GM12873 (cell line): ENCODE measurements at regions not wholly inside any gene's neighbourhood (a gene's known extent, or its start where the extent isn't known, plus 50 kb on each side); places are given as distances from the start of the nearest gene placed in this dataset.

ENCODE experiments used
- TF ChIP-seq, protein P1 (sequence below): IDR thresholded peaks from 2 replicates; pipeline ENCODE4 v1.5.1; 2012; ENCODE audit warnings: low read depth, mild to moderate bottlenecking, moderate library complexity, low read length, control low read depth; ENCODE audit not compliant: insufficient read depth; ENCODE audit errors: missing control alignments

DNA sequence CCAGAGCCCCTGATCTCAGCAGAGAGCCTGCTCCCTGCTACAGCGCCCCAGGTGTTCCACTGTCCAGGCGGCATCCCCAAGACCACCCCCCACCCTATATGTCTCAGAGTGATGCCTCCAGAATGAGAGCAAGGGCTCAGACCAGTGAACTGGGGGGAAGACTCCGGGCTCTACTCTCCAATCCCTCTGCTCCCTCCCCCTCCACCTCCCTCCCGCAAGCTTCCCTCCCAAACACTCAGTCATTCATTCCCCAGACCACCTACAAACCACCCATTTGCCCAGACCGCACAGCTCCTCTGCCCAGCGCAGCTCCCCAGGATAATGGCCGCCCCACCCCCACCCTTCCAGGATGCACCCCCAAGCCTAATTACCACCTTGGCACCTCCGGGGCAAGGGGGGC is 59.4 kb upstream of the TAC4 start:
- TF ChIP-seq, protein P1, sequence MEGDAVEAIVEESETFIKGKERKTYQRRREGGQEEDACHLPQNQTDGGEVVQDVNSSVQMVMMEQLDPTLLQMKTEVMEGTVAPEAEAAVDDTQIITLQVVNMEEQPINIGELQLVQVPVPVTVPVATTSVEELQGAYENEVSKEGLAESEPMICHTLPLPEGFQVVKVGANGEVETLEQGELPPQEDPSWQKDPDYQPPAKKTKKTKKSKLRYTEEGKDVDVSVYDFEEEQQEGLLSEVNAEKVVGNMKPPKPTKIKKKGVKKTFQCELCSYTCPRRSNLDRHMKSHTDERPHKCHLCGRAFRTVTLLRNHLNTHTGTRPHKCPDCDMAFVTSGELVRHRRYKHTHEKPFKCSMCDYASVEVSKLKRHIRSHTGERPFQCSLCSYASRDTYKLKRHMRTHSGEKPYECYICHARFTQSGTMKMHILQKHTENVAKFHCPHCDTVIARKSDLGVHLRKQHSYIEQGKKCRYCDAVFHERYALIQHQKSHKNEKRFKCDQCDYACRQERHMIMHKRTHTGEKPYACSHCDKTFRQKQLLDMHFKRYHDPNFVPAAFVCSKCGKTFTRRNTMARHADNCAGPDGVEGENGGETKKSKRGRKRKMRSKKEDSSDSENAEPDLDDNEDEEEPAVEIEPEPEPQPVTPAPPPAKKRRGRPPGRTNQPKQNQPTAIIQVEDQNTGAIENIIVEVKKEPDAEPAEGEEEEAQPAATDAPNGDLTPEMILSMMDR, result no peak

DNA sequence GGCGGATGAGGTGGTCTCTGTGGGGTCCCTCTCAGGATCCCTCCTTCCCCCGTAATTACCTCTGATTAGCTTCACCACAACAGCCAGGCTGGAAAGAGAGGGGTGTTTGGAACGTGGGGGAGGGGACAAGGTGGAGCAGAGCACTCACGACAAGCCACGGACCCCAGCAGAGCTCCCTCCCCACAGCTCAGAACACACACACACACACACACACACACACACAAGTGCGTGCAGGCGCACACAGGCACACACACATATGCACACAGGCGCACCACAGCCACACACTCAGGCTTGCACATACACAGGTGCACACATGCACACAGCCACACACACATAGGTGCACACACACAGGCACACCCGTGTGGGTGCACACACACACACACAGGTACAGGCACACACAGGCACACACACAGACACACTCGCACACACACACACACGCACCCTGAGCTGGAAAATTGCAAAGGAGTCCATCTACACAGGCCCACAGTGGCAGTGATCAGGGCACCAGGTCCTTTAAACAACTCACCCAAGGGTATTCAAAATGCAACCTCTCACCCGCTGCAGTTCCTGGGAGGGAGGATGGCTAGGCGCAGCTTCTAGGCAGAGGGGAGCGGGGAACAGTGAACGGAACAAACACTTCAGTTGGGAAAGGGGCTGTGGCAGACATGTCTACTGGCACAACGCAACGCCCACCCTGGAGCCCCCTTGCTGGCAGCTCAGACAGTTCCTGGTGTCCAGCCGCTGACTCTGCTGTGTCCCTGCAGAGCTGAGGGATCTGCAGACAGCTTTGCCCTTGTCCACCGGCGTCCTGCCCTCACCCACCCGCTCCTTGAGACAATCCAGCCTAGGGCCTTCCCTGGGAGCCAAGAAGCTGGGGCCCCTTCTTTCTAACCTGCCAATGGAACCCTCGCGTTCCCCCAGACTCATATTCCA is 59.9 kb upstream of the DLX4 start:
- TF ChIP-seq, protein P1, result no peak

DNA sequence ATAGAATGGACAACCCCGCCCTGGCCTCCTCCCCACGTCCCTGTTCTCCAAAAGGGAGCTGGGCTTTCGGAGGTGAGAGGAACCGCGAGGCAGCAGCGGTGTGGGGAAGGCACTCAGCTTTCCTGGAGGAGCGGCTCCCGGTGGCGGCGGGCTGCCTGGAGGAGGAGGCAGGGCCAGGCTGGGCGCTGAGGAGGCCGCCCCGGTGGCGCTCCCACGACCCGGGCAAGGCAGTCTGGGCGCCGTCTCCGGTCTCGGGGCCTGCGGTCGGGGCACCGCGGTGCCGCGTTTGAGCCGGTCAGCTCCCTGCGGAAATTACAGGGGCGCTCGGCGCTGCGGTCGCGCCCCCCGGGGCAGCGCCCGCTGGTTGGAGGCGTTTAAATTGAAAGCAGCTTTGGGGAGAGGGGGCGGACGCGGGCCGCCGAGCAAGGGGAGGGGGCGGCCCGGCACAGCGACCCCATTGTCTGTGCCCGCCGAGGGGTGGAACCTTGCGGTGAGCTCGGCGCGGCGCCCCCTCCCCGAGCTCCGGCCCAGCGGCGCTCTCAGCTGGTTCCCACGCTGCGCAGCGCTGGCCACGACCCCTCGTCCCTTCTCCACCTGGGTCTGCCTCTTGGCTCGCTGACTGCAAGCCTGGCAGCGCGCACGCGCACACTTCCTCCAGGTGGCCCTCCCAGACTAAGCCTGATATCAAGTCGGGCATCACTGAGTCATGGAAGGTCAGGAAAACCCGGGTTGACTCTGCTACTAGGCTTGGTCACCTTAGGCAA is 58.7 kb upstream of the DLX4 start:
- TF ChIP-seq, protein P1, result no peak

DNA sequence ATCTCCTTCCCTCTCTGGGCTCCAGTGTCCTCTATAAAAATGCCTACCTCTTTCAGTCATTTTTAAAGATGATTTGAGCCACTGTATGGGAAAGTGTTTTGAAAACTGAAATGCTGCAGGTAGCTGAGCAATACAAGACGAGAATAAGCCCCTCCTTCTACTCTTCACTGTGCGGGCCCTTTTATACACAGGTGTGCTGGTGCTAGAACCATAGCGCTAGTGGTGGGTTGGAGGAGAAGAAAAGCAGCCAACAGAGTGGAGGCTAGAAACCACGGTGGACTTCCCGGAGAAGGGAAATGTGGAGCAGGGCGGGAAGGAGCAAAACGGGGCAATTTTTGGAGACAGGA is 58.2 kb upstream of the DLX4 start:
- TF ChIP-seq, protein P1, result no peak

DNA sequence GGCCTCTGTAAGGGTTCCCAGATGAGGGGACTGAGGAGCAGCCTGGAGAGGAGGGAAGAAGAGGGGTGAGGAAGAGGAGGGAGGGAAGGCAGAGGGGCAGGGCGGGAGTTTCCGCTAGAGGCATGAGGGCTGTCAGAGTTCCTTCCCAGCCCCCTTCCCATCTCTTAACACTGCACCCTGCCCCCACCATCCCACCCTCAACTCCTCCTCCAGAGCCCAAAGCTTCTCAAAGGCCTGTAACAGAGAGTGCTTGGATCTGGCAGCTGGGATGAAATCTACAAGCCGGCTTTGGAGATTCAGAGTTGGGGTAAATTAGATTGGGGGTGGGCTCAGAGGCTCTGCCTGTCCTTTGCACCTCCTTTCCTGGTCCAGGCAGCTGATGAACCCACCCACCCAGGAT is 57.3 kb upstream of the DLX4 start:
- TF ChIP-seq, protein P1, result no peak

DNA sequence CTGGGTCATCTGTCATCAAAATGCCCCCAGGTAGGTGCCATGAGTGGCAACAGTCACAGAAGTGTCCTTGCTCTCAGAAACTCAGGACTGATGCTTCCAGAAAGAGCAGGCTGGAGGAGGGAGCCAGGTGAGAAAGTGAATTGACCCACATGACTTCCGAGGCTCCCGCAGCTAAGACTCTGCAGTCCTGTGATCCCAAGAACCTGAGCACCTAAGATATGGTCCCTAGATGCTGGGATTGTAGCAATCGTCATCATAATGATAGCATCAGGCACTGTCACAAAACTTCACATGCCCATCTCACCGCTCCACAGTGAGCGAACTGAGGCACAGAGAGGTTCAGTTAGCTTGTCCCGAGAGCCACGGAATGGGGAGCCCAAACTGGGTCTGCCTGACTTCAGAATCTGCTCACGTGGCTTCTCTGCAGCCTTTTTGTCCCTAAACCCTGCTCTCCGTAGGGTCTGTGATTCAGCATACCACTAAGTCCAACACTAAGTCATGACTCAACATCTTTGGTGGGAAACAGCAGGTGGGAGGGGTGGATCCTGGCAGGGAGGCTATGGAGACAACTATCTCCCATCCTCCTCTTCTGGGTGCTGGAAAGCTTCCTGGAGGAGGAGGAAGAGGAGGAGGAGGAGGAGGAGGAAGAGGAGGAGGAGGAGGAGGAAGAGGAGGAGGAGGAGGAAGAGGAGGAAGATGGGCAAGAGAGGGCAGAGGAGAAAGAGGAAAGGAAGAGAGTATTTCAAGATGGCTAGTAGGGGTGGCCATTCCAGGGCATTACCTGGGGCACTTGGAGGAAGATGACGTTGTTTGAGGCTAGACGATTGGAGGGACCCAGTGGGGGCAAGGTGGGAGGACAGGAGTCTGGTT is 55.5 kb upstream of the DLX4 start:
- TF ChIP-seq, protein P1, result no peak

DNA sequence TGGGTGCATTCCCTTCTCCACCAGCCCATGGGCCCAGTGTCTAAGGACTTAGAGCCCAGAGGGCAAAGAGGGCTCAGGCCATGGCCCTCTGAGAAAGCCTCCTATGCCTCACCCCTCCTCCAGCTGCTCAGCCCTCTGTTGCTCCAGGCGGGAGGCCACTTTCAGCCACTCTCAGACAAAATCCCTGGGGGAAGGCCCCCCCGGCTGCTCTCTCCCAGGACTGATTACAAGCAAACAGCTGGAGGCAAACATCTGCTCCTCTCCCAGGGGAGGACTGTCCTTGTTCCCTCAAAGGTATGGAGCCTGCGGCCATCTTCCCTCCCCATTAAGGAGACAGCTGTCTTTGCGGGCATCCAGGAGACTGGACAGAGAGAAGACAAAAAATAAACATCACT is 54.9 kb upstream of the DLX4 start:
- TF ChIP-seq, protein P1, result no peak
